T47D (cell line): ENCODE measurements at regions not wholly inside any gene's neighbourhood (a gene's known extent, or its start where the extent isn't known, plus 50 kb on each side); places are given as distances from the start of the nearest gene placed in this dataset.
A peak's percentile ranks its signal among the peaks of the same experiment; 100 is the strongest.
"Not testable (repeated sequence)": the region's sequence is repeated elsewhere in the genome, so short reads cannot be mapped to it uniquely, and the experiment has no call there.

Experiments used
- DNase-seq, 2 experiments: peaks; one replicate each; pipeline versions ENCODE4 v3.0.0 to v3.0.0-alpha.2; 2011 to 2012; ENCODE audit warnings: low read depth in 1 of 2, low spot score in 1 of 2
- JUND ChIP-seq: IDR thresholded peaks from 2 replicates; pipeline ENCODE4 v1.6.1; 2012; ENCODE audit warnings: low read depth
- in situ Hi-C: cut with HindIII; loops from 2 replicates; pipeline ENCODE4 v1.10.0; 2016; ENCODE audit warnings: low sequenced_read_pairs, low pct_unique_long_range_greater_than_20kb

- no peak for TF ChIP-seq JUND
- in situ Hi-C loops = no loop called here
- no peak for DNase-seq
These were observed 112.8 kb upstream of the PRKCQ start for GRCh38 chr10:6692856-6693255.

- in situ Hi-C loops = no loop called here
- no peak for DNase-seq
- TF ChIP-seq JUND = no peak
These were observed 112.0 kb upstream of the PRKCQ start for GRCh38 chr10:6692103-6692502.

GRCh38 chr10:6689036-6689435 is 109.0 kb upstream of the PRKCQ start:
- no peak for DNase-seq
- in situ Hi-C loops = no loop called here
- TF ChIP-seq JUND = no peak

GRCh38 chr10:6680735-6681134 is 100.7 kb upstream of the PRKCQ start:
- in situ Hi-C loops = no loop called here
- no peak for TF ChIP-seq JUND

GRCh38 chr10:6678956-6679355 is 98.9 kb upstream of the PRKCQ start:
- in situ Hi-C loops = no loop called here
- DNase-seq = no peak

More at GRCh38 chr10:6680735-6681134, 100.7 kb upstream of the PRKCQ start:
- no peak for DNase-seq

GRCh38 chr10:6678211-6678803 is 98.2 kb upstream of the PRKCQ start:
- peak; percentile 14 to 62 for DNase-seq
- in situ Hi-C loops = no loop called here
- TF ChIP-seq JUND = no peak

More at GRCh38 chr10:6678956-6679355, 98.9 kb upstream of the PRKCQ start:
- no peak for TF ChIP-seq JUND

- in situ Hi-C loops, DNase-seq: not testable (repeated sequence)
These were observed 97.1 kb upstream of the PRKCQ start for GRCh38 chr10:6677129-6677528.

- no peak for DNase-seq
- TF ChIP-seq JUND = no peak
- in situ Hi-C loops = no loop called here
These were observed 94.2 kb upstream of the PRKCQ start for GRCh38 chr10:6674291-6674690.

- in situ Hi-C loops = no loop called here
- DNase-seq = no peak
- TF ChIP-seq JUND = no peak
These were observed 91.9 kb upstream of the PRKCQ start for GRCh38 chr10:6671976-6672375.

GRCh38 chr10:6669269-6669859 is 89.3 kb upstream of the PRKCQ start:
- in situ Hi-C loops = no loop called here
- no peak for TF ChIP-seq JUND
- DNase-seq = peak; percentile 39 to 68

- TF ChIP-seq JUND = no peak
- in situ Hi-C loops = no loop called here
- DNase-seq = peak; percentile 14 to 69
These were observed 87.7 kb upstream of the PRKCQ start for GRCh38 chr10:6667679-6668270.

- DNase-seq = no peak
- in situ Hi-C loops = no loop called here
- TF ChIP-seq JUND = no peak
These were observed 87.1 kb upstream of the PRKCQ start for GRCh38 chr10:6667150-6667549.

- no peak for TF ChIP-seq JUND
- in situ Hi-C loops = no loop called here
- DNase-seq = no peak
These were observed 85.8 kb upstream of the PRKCQ start for GRCh38 chr10:6665847-6666246.
